ENCODE measurements at regions not wholly inside any gene's neighbourhood (a gene's known extent, or its start where the extent isn't known, plus 50 kb on each side); places are given as distances from the start of the nearest gene placed in this dataset.

GRCh38 chrX:20472620-20473258 is 206.0 kb upstream of the RPS6KA3 start (continued):
- TF ChIP-seq ZBTB40 (IDR thresholded peaks at IDR 0.05) (no peak), ZBTB40 (CRISPR knock-in tag; IDR thresholded peaks at IDR 0.05) (no peak), THAP12 (CRISPR knock-in tag; IDR thresholded peaks at IDR 0.05) (no peak), NFXL1 (CRISPR knock-in tag; IDR thresholded peaks at IDR 0.05) (no peak), ZBTB34 (CRISPR knock-in tag; IDR thresholded peaks at IDR 0.05) (no peak), USF1 (CRISPR knock-in tag; IDR thresholded peaks at IDR 0.05) (no peak)

Measured in K562 (cell line).